GM06990 (cell line): ENCODE measurements at regions not wholly inside any gene's neighbourhood (a gene's known extent, or its start where the extent isn't known, plus 50 kb on each side); places are given as distances from the start of the nearest gene placed in this dataset.
"Not testable (repeated sequence)": the region's sequence is repeated elsewhere in the genome, so short reads cannot be mapped to it uniquely, and the experiment has no call there.

Experiments used
- DNase-seq: peaks from one replicate; pipeline ENCODE4 v3.0.0-alpha.2; 2011; ENCODE audit not compliant: insufficient read length; ENCODE audit errors: extremely low read depth
- H3K27me3 ChIP-seq: replicated peaks from 2 replicates; pipeline ENCODE4 v1.6.0; 2011; ENCODE audit warnings: low read length; ENCODE audit not compliant: control insufficient read depth, insufficient read depth
- H3K36me3 ChIP-seq: 2 replicates; pipeline ENCODE4 v1.5.1; 2011; ENCODE audit warnings: low read length; ENCODE audit not compliant: control insufficient read depth, insufficient read depth
- H3K4me3 ChIP-seq: replicated peaks from 2 replicates; pipeline ENCODE4 v1.5.1; 2011; ENCODE audit warnings: low read depth, mild to moderate bottlenecking, control low read depth, low read length
- TF ChIP-seq, protein P1 (sequence below): IDR thresholded peaks from 2 replicates; pipeline ENCODE4 v1.5.1; 2011; ENCODE audit warnings: low read length, control low read depth, mild to moderate bottlenecking, inconsistent platforms; ENCODE audit not compliant: insufficient read depth, poor library complexity, severe bottlenecking

DNA sequence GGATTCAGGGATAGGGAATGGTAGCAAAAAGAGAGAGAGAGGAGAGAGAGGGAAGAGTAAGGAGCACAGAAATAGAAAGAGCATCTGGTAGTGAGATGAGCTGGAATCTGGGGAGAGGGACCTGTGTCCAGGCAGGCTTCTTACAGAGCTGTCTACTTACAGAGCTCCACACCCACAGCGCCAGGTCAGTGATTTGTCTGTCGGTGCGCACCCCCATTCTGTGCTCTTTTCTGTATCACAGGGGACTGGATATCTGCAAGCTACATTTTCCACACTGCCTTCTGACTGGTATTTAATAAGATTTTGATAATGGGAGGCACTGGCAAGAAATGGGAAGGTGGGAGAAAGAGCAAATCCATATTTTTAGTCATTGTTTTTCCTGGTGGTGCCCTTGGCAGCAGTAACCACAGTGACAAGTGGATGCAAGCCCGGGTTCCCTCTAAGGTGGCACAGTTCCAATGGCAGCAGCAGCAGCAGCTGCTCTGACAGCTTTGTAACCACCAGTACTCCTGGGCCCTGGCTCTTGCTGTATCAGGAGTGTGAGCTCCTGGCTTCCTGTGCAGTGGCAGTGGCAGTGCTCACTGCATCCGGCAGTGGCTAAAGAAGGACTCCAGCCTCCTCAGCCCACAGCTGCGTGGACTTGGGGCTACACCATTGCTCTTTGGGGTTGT is 300.5 kb downstream of the TRIML1 start:
- no peak for DNase-seq
- no peak overlapping the region for H3K4me3 ChIP-seq
- H3K27me3 ChIP-seq, result no peaks in the 10 kb centered on the region
- H3K36me3 ChIP-seq, result no peaks in the 10 kb centered on the region
- TF ChIP-seq, protein P1, sequence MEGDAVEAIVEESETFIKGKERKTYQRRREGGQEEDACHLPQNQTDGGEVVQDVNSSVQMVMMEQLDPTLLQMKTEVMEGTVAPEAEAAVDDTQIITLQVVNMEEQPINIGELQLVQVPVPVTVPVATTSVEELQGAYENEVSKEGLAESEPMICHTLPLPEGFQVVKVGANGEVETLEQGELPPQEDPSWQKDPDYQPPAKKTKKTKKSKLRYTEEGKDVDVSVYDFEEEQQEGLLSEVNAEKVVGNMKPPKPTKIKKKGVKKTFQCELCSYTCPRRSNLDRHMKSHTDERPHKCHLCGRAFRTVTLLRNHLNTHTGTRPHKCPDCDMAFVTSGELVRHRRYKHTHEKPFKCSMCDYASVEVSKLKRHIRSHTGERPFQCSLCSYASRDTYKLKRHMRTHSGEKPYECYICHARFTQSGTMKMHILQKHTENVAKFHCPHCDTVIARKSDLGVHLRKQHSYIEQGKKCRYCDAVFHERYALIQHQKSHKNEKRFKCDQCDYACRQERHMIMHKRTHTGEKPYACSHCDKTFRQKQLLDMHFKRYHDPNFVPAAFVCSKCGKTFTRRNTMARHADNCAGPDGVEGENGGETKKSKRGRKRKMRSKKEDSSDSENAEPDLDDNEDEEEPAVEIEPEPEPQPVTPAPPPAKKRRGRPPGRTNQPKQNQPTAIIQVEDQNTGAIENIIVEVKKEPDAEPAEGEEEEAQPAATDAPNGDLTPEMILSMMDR, result no peak

DNA sequence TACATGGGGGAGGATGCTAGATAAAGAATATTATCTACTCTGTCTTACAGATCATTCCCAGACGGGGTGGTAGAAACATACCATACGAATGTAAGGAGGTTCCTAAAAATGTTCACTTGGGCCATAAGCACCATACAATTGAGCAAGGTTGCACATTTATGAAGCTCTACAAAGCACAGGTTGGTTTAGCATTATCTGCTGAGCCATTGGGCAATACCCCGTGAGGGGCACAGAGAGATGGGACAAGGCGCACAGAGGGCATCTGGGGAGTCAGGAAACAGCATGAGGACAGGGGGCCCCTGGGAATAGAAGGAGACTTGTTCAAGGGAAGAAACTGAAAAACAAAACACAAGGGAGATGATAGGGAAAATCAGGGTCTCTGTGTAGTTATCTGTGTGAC is 305.3 kb downstream of the TRIML1 start:
- Histone ChIP-seq H3K36me3 (no peaks in the 10 kb centered on the region), H3K27me3 (no peaks in the 10 kb centered on the region), H3K4me3 (no peak overlapping the region)
- TF ChIP-seq, protein P1, result no peak
- DNase-seq, result no peak

DNA sequence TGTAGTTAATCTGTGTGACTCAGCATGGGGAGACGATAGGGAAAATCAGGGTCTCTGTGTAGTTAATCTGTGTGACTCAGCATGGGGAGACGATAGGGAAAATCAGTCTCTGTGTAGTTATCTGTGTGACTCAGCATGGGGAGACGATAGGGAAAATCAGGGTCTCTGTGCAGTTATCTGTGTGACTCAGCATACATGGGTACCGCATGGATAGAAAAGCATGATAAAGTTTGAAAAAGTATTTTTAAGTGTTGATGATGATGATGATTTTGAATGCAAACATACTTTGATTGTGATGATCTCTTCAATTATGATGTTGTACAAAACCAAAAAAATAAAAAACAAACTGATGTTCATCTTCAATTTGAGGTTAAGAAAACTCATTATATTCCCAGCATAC is 309.8 kb downstream of the TRIML1 start:
- H3K27me3 ChIP-seq, DNase-seq, H3K36me3 ChIP-seq, H3K4me3 ChIP-seq: not testable (repeated sequence)

DNA sequence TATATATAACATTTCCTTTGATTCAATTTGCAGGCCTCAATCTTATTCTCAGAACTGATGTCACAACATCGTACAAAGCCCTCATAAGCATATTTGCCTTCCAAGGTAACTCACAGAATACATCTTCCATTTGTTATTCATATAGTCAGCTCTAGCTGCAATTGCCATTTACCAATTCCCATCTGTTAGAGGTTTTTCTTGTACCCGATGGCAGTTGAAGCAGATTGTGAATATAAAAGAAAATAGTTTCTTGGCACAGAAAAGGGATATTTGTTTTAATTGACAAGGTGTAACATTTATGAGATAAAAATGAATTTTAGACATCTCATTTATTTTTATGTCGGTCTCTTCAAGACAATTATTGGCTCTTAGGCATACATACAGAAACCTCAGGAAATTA is 311.3 kb downstream of the TRIML1 start:
- Histone ChIP-seq H3K36me3 (no peaks in the 10 kb centered on the region), H3K4me3 (no peak overlapping the region), H3K27me3 (no peaks in the 10 kb centered on the region)
- TF ChIP-seq, protein P1, result no peak
- DNase-seq, result no peak

DNA sequence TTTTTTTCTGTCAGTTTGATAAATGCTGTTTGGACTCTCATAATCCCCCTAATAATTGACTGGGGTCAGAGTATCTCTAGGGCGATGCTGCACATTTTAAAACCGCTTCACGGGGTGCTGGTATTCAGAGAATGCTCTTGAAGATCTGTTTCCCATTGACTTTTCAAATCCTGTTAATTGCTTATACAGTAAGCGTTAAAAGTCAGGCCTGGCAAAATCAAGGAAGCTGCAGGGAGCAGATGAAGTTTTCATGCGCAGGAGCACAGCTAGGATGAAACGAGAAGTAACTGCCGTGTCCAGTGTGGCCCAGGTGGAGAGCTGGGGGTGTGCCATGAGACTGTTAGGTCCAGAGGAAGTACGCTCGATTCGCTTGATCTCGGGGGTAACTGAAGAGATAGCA is 312.9 kb downstream of the TRIML1 start:
- H3K27me3 ChIP-seq, result no peaks in the 10 kb centered on the region
- TF ChIP-seq, protein P1, result no peak
- no peak overlapping the region for H3K4me3 ChIP-seq
- no peak for DNase-seq
- no peaks in the 10 kb centered on the region for H3K36me3 ChIP-seq

DNA sequence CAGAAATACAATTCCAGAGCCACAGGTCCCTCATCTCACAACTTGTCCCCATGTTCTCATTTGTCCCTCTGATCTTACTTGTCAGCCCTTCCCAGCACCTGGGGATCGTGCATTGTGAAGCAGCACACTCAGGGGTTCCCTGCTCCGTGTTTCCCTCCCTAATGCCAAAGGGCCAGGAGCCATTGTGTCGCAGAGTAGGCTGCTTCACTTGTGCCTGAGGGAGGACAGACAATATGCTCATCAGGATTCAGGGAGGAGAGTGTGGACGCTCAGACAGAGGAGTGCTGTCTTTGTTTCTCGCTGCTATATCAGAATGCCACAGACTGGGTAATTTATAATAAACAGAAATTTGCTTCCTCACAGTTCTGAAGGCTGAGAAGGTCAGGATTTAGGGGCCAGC is 315.3 kb downstream of the TRIML1 start:
- TF ChIP-seq, protein P1, result no peak
- Histone ChIP-seq H3K36me3 (no peaks in the 10 kb centered on the region), H3K4me3 (no peak overlapping the region), H3K27me3 (no peaks in the 10 kb centered on the region)
- DNase-seq, result no peak
